Testis (tissue), 2 donors: ENCODE measurements at regions not wholly inside any gene's neighbourhood (a gene's known extent, or its start where the extent isn't known, plus 50 kb on each side); places are given as distances from the start of the nearest gene placed in this dataset.

Experiments
- CTCF ChIP-seq, 3 experiments: fragments of 450-650 bp in 2 of 3; fragments of 200-600 bp in 1 of 3; sonication (generic) in 1 of 3; IDR thresholded peaks; one replicate each; pipeline ENCODE4 v1.5.1; 2016 to 2019; ENCODE audit warnings: antibody characterized with exemption in 3 of 3, mild to moderate bottlenecking in 2 of 3, moderate library complexity in 1 of 3
- POLR2A ChIP-seq: fragments of 450-650 bp; IDR thresholded peaks from one replicate; pipeline ENCODE4 v1.6.1; 2017; ENCODE audit warnings: antibody characterized with exemption, mild to moderate bottlenecking, moderate library complexity

DNA sequence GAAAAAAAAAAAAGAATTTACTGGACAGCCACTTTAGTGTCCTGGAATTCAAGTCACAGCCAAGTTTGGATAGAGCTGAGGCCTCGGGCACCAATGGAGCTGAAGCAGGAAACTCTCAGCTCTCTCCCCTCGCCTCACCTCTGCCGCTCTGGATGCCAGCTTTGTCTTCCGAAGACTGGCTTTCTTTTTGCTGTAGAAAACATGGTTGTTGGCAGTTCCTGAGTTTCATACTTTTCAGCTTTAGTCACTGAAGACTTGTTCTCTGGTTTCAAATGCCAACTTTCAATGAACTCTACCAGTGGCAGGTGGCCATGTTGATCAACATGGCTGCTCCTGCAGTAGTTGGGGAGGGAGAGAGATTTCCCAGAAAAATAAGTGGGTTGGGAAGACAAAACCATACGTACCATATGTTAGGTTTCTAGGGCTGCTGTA, 142.2 kb downstream of the SNX18 start:
- TF ChIP-seq CTCF (IDR thresholded peaks at IDR 0.05) (no peak), POLR2A (no peak)
